ENCODE measurements at regions not wholly inside any gene's neighbourhood (a gene's known extent, or its start where the extent isn't known, plus 50 kb on each side); places are given as distances from the start of the nearest gene placed in this dataset.

DNA sequence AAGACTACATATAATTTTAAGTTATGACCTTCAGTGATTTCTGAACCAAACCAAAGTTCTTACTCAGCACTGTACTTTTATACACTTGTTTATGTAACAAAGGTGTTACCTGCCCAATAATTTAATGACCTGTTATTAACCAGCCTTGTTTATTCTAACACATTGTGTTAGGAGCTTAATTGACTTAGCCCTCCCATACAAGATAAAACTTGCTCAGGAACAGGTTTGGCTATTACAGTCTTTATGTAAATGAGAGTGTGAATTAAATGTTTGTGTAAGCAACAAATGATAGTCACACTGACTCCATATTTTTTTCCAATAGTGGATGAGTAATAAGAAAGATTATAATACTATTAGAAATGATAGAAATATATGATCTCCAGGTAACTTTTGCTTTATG lies 51.8 kb upstream of the MYCBP2 start:
- H3K4me3 ChIP-seq (ENCODE audit: low read length), result no peak overlapping the region
- peak; percentile 77 for DNase-seq (ENCODE audit: low read depth)
- TF ChIP-seq, protein P1, sequence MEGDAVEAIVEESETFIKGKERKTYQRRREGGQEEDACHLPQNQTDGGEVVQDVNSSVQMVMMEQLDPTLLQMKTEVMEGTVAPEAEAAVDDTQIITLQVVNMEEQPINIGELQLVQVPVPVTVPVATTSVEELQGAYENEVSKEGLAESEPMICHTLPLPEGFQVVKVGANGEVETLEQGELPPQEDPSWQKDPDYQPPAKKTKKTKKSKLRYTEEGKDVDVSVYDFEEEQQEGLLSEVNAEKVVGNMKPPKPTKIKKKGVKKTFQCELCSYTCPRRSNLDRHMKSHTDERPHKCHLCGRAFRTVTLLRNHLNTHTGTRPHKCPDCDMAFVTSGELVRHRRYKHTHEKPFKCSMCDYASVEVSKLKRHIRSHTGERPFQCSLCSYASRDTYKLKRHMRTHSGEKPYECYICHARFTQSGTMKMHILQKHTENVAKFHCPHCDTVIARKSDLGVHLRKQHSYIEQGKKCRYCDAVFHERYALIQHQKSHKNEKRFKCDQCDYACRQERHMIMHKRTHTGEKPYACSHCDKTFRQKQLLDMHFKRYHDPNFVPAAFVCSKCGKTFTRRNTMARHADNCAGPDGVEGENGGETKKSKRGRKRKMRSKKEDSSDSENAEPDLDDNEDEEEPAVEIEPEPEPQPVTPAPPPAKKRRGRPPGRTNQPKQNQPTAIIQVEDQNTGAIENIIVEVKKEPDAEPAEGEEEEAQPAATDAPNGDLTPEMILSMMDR (IDR thresholded peaks at IDR 0.05; ENCODE audit: insufficient read depth, low read depth, low read length, missing control alignments), result no peak

DNA sequence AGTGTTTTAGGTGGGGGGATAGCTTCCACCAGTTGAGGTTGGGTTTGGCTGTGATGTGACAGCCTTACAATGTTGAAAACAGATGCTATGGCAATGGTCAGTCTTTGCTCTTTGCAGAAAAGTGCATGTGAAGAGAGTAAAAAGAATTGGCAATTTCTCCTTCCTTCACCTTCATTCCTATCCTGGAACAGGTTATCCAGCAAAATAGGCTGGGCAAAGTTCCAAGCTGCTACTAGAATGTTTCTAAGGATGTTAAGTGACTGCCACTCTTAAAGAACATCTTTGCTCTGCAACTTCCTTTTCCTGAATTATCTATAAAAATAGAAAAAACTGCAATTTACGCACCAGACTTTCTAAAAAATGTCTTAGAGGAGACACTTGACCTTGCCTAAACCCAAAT lies 50.1 kb upstream of the MYCBP2 start:
- peak; percentile 18 for DNase-seq (ENCODE audit: low read depth)
- TF ChIP-seq, protein P1 (IDR thresholded peaks at IDR 0.05; ENCODE audit: insufficient read depth, low read depth, low read length, missing control alignments), result no peak
- H3K4me3 ChIP-seq (ENCODE audit: low read length), result no peak overlapping the region
